ENCODE measurements at regions not wholly inside any gene's neighbourhood (a gene's known extent, or its start where the extent isn't known, plus 50 kb on each side); places are given as distances from the start of the nearest gene placed in this dataset.
"Not testable (repeated sequence)": the region's sequence is repeated elsewhere in the genome, so short reads cannot be mapped to it uniquely, and the experiment has no call there.

- Mint-ChIP-seq H3K27ac (no peak overlapping the region), H3K9me3 (no peaks in the 10 kb centered on the region), H3K4me3 (no peak overlapping the region), H3K27me3 (ENCODE audit: low read depth) (peaks cover 7% of the 10 kb centered on the region), H3K36me3 (ENCODE audit: low read depth) (no peaks in the 10 kb centered on the region), H3K4me1 (ENCODE audit: low read depth) (no peaks in the 10 kb centered on the region)
- intact Hi-C loops (cut with micrococcal nuclease) = no loop called here
- no peak for DNase-seq
- CTCF ChIA-PET = no interaction called here
Measured at GRCh38 chr20:22722811-22723210, 138.4 kb upstream of the FOXA2 start.

- Mint-ChIP-seq H3K27me3 (ENCODE audit: low read depth) (peaks cover 3% of the 10 kb centered on the region), H3K4me1 (ENCODE audit: low read depth) (no peaks in the 10 kb centered on the region), H3K27ac (no peak overlapping the region), H3K9me3 (no peaks in the 10 kb centered on the region), H3K36me3 (ENCODE audit: low read depth) (no peaks in the 10 kb centered on the region), H3K4me3 (no peak overlapping the region)
- CTCF ChIA-PET = no interaction called here
- intact Hi-C loops (cut with micrococcal nuclease) = no loop called here
- DNase-seq = no peak
Measured at GRCh38 chr20:22723659-22724058, 139.3 kb upstream of the FOXA2 start.

GRCh38 chr20:22728146-22728745 lies 143.9 kb upstream of the FOXA2 start:
- H3K9me3 Mint-ChIP-seq = peaks cover 1% of the 10 kb centered on the region
- intact Hi-C loops (cut with micrococcal nuclease) = no loop called here
- DNase-seq = no peak
- CTCF ChIA-PET = no interaction called here
- no peak overlapping the region for H3K4me3 Mint-ChIP-seq
- no peaks in the 10 kb centered on the region for H3K27me3 Mint-ChIP-seq (ENCODE audit: low read depth)
- H3K27ac Mint-ChIP-seq = no peak overlapping the region
- no peaks in the 10 kb centered on the region for H3K4me1 Mint-ChIP-seq (ENCODE audit: low read depth)
- H3K36me3 Mint-ChIP-seq (ENCODE audit: low read depth) = no peaks in the 10 kb centered on the region

- CTCF ChIA-PET = no interaction called here
- intact Hi-C loops (cut with micrococcal nuclease) = no loop called here
- no peaks in the 10 kb centered on the region for H3K36me3 Mint-ChIP-seq (ENCODE audit: low read depth)
- H3K9me3 Mint-ChIP-seq = peaks cover 1% of the 10 kb centered on the region
- no peaks in the 10 kb centered on the region for H3K27me3 Mint-ChIP-seq (ENCODE audit: low read depth)
- H3K4me3 Mint-ChIP-seq = no peak overlapping the region
- DNase-seq = no peak
- H3K27ac Mint-ChIP-seq = no peak overlapping the region
- H3K4me1 Mint-ChIP-seq (ENCODE audit: low read depth) = no peaks in the 10 kb centered on the region
Measured at GRCh38 chr20:22729180-22729579, 144.8 kb upstream of the FOXA2 start.

- Mint-ChIP-seq H3K4me3 (no peak overlapping the region), H3K36me3 (ENCODE audit: low read depth) (no peaks in the 10 kb centered on the region), H3K9me3 (peaks cover 1% of the 10 kb centered on the region), H3K4me1 (ENCODE audit: low read depth) (no peaks in the 10 kb centered on the region), H3K27ac (no peak overlapping the region), H3K27me3 (ENCODE audit: low read depth) (no peaks in the 10 kb centered on the region)
- no peak for DNase-seq
- CTCF ChIA-PET = no interaction called here
- intact Hi-C loops (cut with micrococcal nuclease) = no loop called here
Measured at GRCh38 chr20:22729616-22730236, 145.4 kb upstream of the FOXA2 start.

- CTCF ChIA-PET = interaction anchor here (0.7 to 1.0 kb wide), 2 partner anchors 7 to 8 kb away, joined by 3 read pairs; no protein-coding TSS in a partner anchor
- H3K27ac Mint-ChIP-seq = no peak overlapping the region
- H3K27me3 Mint-ChIP-seq (ENCODE audit: low read depth) = no peaks in the 10 kb centered on the region
- H3K36me3 Mint-ChIP-seq (ENCODE audit: low read depth) = no peaks in the 10 kb centered on the region
- no peak for DNase-seq
- H3K4me1 Mint-ChIP-seq (ENCODE audit: low read depth) = no peaks in the 10 kb centered on the region
- peaks cover 4% of the 10 kb centered on the region for H3K9me3 Mint-ChIP-seq
- H3K4me3 Mint-ChIP-seq = no peak overlapping the region
- intact Hi-C loops (cut with micrococcal nuclease) = no loop called here
Measured at GRCh38 chr20:22732751-22733150, 148.4 kb upstream of the FOXA2 start.

GRCh38 chr20:22734946-22735647 lies 150.7 kb upstream of the FOXA2 start:
- CTCF ChIA-PET; intact Hi-C loops (cut with micrococcal nuclease); H3K9me3 Mint-ChIP-seq; H3K4me1 Mint-ChIP-seq (ENCODE audit: low read depth); DNase-seq; H3K27me3 Mint-ChIP-seq (ENCODE audit: low read depth); H3K27ac Mint-ChIP-seq; H3K36me3 Mint-ChIP-seq (ENCODE audit: low read depth); H3K4me3 Mint-ChIP-seq: not testable (repeated sequence)

GRCh38 chr20:22740829-22741228 lies 156.5 kb upstream of the FOXA2 start:
- CTCF ChIA-PET = interaction anchor here (0.6 kb wide), 1 partner anchor 8 kb away, joined by 3 read pairs; no protein-coding TSS in a partner anchor
- intact Hi-C loops (cut with micrococcal nuclease) = no loop called here

GRCh38 chr20:22744341-22745193 lies 160.2 kb upstream of the FOXA2 start:
- Mint-ChIP-seq H3K4me3 (no peak overlapping the region), H3K9me3 (peaks cover 2% of the 10 kb centered on the region), H3K4me1 (ENCODE audit: low read depth) (no peaks in the 10 kb centered on the region), H3K36me3 (ENCODE audit: low read depth) (no peaks in the 10 kb centered on the region), H3K27me3 (ENCODE audit: low read depth) (no peaks in the 10 kb centered on the region), H3K27ac (no peak overlapping the region)
- no peak for DNase-seq
- CTCF ChIA-PET = interaction anchor here (0.6 kb wide), 1 partner anchor 167 kb away, joined by 4 read pairs; no protein-coding TSS in a partner anchor
- intact Hi-C loops (cut with micrococcal nuclease) = no loop called here

More at GRCh38 chr20:22740829-22741228, 156.5 kb upstream of the FOXA2 start:
- peaks cover 3% of the 10 kb centered on the region for H3K9me3 Mint-ChIP-seq
- DNase-seq = no peak
- H3K27me3 Mint-ChIP-seq (ENCODE audit: low read depth) = no peaks in the 10 kb centered on the region
- H3K4me1 Mint-ChIP-seq (ENCODE audit: low read depth) = no peaks in the 10 kb centered on the region
- H3K36me3 Mint-ChIP-seq (ENCODE audit: low read depth) = no peaks in the 10 kb centered on the region
- H3K27ac Mint-ChIP-seq = no peak overlapping the region
- no peak overlapping the region for H3K4me3 Mint-ChIP-seq

- intact Hi-C loops (cut with micrococcal nuclease) = no loop called here
- Mint-ChIP-seq H3K36me3 (ENCODE audit: low read depth) (no peaks in the 10 kb centered on the region), H3K4me3 (no peak overlapping the region), H3K4me1 (ENCODE audit: low read depth) (no peaks in the 10 kb centered on the region), H3K27me3 (ENCODE audit: low read depth) (no peaks in the 10 kb centered on the region), H3K27ac (no peak overlapping the region), H3K9me3 (peaks cover 2% of the 10 kb centered on the region)
- no peak for DNase-seq
- CTCF ChIA-PET = interaction anchor here (0.6 kb wide), 1 partner anchor 167 kb away, joined by 4 read pairs; no protein-coding TSS in a partner anchor
Measured at GRCh38 chr20:22745194-22745500, 160.8 kb upstream of the FOXA2 start.

GRCh38 chr20:22746957-22747356 lies 162.6 kb upstream of the FOXA2 start:
- no peaks in the 10 kb centered on the region for H3K4me1 Mint-ChIP-seq (ENCODE audit: low read depth)
- H3K27ac Mint-ChIP-seq = no peak overlapping the region
- no peaks in the 10 kb centered on the region for H3K36me3 Mint-ChIP-seq (ENCODE audit: low read depth)
- H3K27me3 Mint-ChIP-seq (ENCODE audit: low read depth) = no peaks in the 10 kb centered on the region
- no peak for DNase-seq
- H3K4me3 Mint-ChIP-seq = no peak overlapping the region
- CTCF ChIA-PET = no interaction called here
- intact Hi-C loops (cut with micrococcal nuclease) = no loop called here
- peaks cover 2% of the 10 kb centered on the region for H3K9me3 Mint-ChIP-seq

GRCh38 chr20:22752324-22752723 lies 168.0 kb upstream of the FOXA2 start:
- CTCF ChIA-PET = no interaction called here
- no peaks in the 10 kb centered on the region for H3K4me1 Mint-ChIP-seq (ENCODE audit: low read depth)
- no peak for DNase-seq
- H3K27ac Mint-ChIP-seq = no peak overlapping the region
- H3K36me3 Mint-ChIP-seq (ENCODE audit: low read depth) = no peaks in the 10 kb centered on the region
- no peaks in the 10 kb centered on the region for H3K9me3 Mint-ChIP-seq
- H3K4me3 Mint-ChIP-seq = no peak overlapping the region
- H3K27me3 Mint-ChIP-seq (ENCODE audit: low read depth) = no peaks in the 10 kb centered on the region
- intact Hi-C loops (cut with micrococcal nuclease) = no loop called here

Measured in activated naive CD4-positive, alpha-beta T cell treated with anti-CD3 and anti-CD28 coated beads for 36 hours (primary cell).